ENCODE measurements at regions not wholly inside any gene's neighbourhood (a gene's known extent, or its start where the extent isn't known, plus 50 kb on each side); places are given as distances from the start of the nearest gene placed in this dataset.

DNA sequence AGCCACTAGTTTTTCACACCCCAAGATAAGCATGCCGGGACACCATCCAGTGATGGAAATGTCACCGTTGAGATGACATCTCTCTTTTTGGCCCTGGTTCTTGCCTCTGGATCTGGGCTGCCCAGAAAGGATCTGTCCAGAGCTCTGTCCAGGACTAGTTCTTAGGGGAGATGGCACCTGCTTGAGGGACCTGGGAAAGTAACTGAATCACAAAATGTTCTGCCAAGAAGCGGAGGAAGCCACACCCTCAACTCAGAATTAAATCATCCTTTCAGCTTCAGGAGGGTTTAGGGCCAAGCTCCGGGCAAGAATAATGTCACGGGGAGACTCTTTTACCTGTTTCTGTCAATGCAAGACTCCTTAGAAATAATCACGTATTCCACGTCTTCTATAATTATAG lies 248.6 kb downstream of the MAF start:
- Histone ChIP-seq H3K27ac (ENCODE audit: low read depth, low read length) (no peak overlapping the region), H2AFZ (ENCODE audit: low read depth, low read length) (no peak overlapping the region), H3K27me3 (ENCODE audit: insufficient read depth, low read length) (no peaks in the 10 kb centered on the region), H3K36me3 (ENCODE audit: insufficient read depth, low read length) (no peaks in the 10 kb centered on the region), H3K4me2 (ENCODE audit: low read length) (no peak overlapping the region), H3K4me3 (ENCODE audit: insufficient read depth, low read depth, low read length) (no peak overlapping the region), H3K79me2 (ENCODE audit: insufficient read depth, low read length) (no peaks in the 10 kb centered on the region), H3K9me3 (ENCODE audit: insufficient read depth, low read depth, low read length) (peaks cover 3% of the 10 kb centered on the region), H4K20me1 (ENCODE audit: insufficient read depth, low read length) (no peaks in the 10 kb centered on the region), H3K9ac (ENCODE audit: low read length) (no peak overlapping the region), H3K4me1 (ENCODE audit: insufficient read depth, low read length) (no peaks in the 10 kb centered on the region)
- TF ChIP-seq EZH2 (IDR thresholded peaks at IDR 0.05; ENCODE audit: insufficient read depth, low read length): no peak
- Mint-ChIP-seq H3K27me3 (ENCODE audit: low read depth, unreplicated experiment) (peaks cover 23% of the 10 kb centered on the region), H3K36me3 (ENCODE audit: low read depth, unreplicated experiment) (no peaks in the 10 kb centered on the region), H3K27ac (ENCODE audit: unreplicated experiment) (no peak overlapping the region), H3K9me3 (ENCODE audit: unreplicated experiment) (no peaks in the 10 kb centered on the region), H3K4me1 (ENCODE audit: low read depth, unreplicated experiment) (peaks cover 6% of the 10 kb centered on the region), H3K4me3 (ENCODE audit: unreplicated experiment) (no peak overlapping the region)
- DNase-seq (ENCODE audit: low read depth): no peak
- FAIRE-seq: no peak

DNA sequence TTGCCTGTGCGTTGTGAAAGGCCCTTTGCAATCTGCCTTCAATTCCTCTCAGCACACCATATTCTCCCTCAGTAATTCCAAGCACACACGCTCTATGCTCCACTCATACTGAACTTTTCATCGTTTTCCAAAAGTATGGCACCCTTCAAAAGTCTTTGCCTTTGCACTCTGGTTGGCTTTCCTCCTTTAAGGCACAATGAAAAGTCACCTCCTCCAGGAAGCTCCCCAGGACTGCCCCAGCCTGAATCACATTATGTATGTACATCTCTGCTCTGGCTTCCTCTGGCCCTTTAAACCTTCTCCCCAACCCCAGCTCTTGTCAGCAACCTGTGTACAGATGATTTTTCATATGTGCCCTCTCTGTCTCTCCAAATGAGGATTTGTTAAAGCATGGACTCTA lies 250.7 kb downstream of the MAF start:
- H3K4me3 Mint-ChIP-seq (ENCODE audit: unreplicated experiment): no peak overlapping the region
- TF ChIP-seq EZH2 (IDR thresholded peaks at IDR 0.05; ENCODE audit: insufficient read depth, low read length): no peak
- TF ChIP-seq, protein P1, sequence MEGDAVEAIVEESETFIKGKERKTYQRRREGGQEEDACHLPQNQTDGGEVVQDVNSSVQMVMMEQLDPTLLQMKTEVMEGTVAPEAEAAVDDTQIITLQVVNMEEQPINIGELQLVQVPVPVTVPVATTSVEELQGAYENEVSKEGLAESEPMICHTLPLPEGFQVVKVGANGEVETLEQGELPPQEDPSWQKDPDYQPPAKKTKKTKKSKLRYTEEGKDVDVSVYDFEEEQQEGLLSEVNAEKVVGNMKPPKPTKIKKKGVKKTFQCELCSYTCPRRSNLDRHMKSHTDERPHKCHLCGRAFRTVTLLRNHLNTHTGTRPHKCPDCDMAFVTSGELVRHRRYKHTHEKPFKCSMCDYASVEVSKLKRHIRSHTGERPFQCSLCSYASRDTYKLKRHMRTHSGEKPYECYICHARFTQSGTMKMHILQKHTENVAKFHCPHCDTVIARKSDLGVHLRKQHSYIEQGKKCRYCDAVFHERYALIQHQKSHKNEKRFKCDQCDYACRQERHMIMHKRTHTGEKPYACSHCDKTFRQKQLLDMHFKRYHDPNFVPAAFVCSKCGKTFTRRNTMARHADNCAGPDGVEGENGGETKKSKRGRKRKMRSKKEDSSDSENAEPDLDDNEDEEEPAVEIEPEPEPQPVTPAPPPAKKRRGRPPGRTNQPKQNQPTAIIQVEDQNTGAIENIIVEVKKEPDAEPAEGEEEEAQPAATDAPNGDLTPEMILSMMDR (IDR thresholded peaks at IDR 0.05; ENCODE audit: insufficient read depth, low read depth, low read length): no peak
- Histone ChIP-seq H4K20me1 (ENCODE audit: insufficient read depth, low read length) (no peaks in the 10 kb centered on the region), H3K79me2 (ENCODE audit: insufficient read depth, low read length) (no peaks in the 10 kb centered on the region), H3K36me3 (ENCODE audit: insufficient read depth, low read length) (no peaks in the 10 kb centered on the region), H2AFZ (ENCODE audit: low read depth, low read length) (no peak overlapping the region), H3K4me1 (ENCODE audit: insufficient read depth, low read length) (no peaks in the 10 kb centered on the region), H3K9me3 (ENCODE audit: insufficient read depth, low read depth, low read length) (no peaks in the 10 kb centered on the region), H3K27me3 (ENCODE audit: insufficient read depth, low read length) (no peaks in the 10 kb centered on the region), H3K4me2 (ENCODE audit: low read length) (no peak overlapping the region), H3K9ac (ENCODE audit: low read length) (no peak overlapping the region), H3K4me3 (ENCODE audit: insufficient read depth, low read depth, low read length) (no peak overlapping the region), H3K27ac (ENCODE audit: low read depth, low read length) (no peak overlapping the region)
- no peaks in the 10 kb centered on the region for H3K9me3 Mint-ChIP-seq (ENCODE audit: unreplicated experiment)
- no peaks in the 10 kb centered on the region for H3K36me3 Mint-ChIP-seq (ENCODE audit: low read depth, unreplicated experiment)
- FAIRE-seq: no peak
- DNase-seq (ENCODE audit: low read depth): no peak
- no peak overlapping the region for H3K27ac Mint-ChIP-seq (ENCODE audit: unreplicated experiment)
- peaks cover 18% of the 10 kb centered on the region for H3K27me3 Mint-ChIP-seq (ENCODE audit: low read depth, unreplicated experiment)
- H3K4me1 Mint-ChIP-seq (ENCODE audit: low read depth, unreplicated experiment): peaks cover 2% of the 10 kb centered on the region

DNA sequence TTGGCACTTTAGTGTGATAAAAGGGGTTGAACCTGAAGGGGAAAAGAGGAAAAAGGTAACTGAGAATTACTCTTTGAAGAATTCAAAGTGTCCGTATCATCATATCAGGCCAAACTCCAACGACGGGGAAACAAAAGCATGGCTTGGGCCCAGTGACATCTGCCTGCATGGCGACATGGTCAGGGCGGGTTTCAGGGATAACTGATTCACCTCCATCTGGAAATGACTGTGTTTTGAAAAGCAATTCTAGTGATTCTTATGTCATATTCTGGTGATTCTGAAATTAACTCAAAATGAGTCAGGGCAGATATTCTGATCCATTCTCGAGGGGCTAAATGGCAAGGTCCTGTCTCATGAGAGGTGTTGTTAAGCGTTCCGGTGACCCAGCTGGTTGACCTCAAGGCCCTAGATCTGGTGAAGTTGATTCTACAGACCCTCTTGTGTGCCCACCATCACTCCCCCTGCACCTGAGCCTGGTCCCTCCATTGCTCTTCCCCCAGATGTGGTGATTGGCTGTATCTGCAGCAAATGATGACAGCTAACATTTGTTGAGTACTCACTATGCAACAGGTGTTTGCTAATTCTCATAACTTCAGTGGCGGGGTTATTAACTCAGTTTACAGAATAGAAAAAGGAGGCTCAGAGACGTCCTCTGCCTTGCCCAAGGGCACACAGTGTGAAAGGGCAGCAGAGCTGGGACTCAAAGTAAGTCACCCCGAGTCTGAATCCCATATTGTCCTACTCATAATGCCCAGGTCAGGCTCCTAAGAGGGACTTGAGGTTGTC lies 251.8 kb downstream of the MAF start:
- Histone ChIP-seq H3K27me3 (ENCODE audit: insufficient read depth, low read length) (no peaks in the 10 kb centered on the region), H3K9ac (ENCODE audit: low read length) (no peak overlapping the region), H3K36me3 (ENCODE audit: insufficient read depth, low read length) (no peaks in the 10 kb centered on the region), H3K79me2 (ENCODE audit: insufficient read depth, low read length) (no peaks in the 10 kb centered on the region), H3K4me2 (ENCODE audit: low read length) (no peak overlapping the region), H3K4me1 (ENCODE audit: insufficient read depth, low read length) (no peaks in the 10 kb centered on the region), H2AFZ (ENCODE audit: low read depth, low read length) (no peak overlapping the region), H3K27ac (ENCODE audit: low read depth, low read length) (no peak overlapping the region), H3K4me3 (ENCODE audit: insufficient read depth, low read depth, low read length) (no peak overlapping the region), H4K20me1 (ENCODE audit: insufficient read depth, low read length) (no peaks in the 10 kb centered on the region), H3K9me3 (ENCODE audit: insufficient read depth, low read depth, low read length) (no peaks in the 10 kb centered on the region)
- Mint-ChIP-seq H3K27me3 (ENCODE audit: low read depth, unreplicated experiment) (peaks cover 18% of the 10 kb centered on the region), H3K9me3 (ENCODE audit: unreplicated experiment) (no peaks in the 10 kb centered on the region), H3K27ac (ENCODE audit: unreplicated experiment) (no peak overlapping the region), H3K4me1 (ENCODE audit: low read depth, unreplicated experiment) (peaks cover 2% of the 10 kb centered on the region), H3K4me3 (ENCODE audit: unreplicated experiment) (no peak overlapping the region), H3K36me3 (ENCODE audit: low read depth, unreplicated experiment) (no peaks in the 10 kb centered on the region)
- FAIRE-seq: no peak
- DNase-seq (ENCODE audit: low read depth): no peak
- TF ChIP-seq EZH2 (IDR thresholded peaks at IDR 0.05; ENCODE audit: insufficient read depth, low read length): no peak
- TF ChIP-seq, protein P1 (IDR thresholded peaks at IDR 0.05; ENCODE audit: insufficient read depth, low read depth, low read length): no peak
